ENCODE measurements at regions not wholly inside any gene's neighbourhood (a gene's known extent, or its start where the extent isn't known, plus 50 kb on each side); places are given as distances from the start of the nearest gene placed in this dataset.
"Not testable (repeated sequence)": the region's sequence is repeated elsewhere in the genome, so short reads cannot be mapped to it uniquely, and the experiment has no call there.

- H3K9me1 ChIP-seq (ENCODE audit: insufficient read depth, low read length); H3K9me3 ChIP-seq (ENCODE audit: control insufficient read depth, insufficient read depth, low read length); H2AFZ ChIP-seq (replicated peaks; ENCODE audit: low read length, poor library complexity); H2BK15ac ChIP-seq (ENCODE audit: low read depth, low read length); H2BK20ac ChIP-seq (ENCODE audit: low read depth, low read length); H3K4me1 ChIP-seq (ENCODE audit: control insufficient read depth, insufficient read depth, low read length); DNase-seq; BruUV-seq (replicated peaks); H4K5ac ChIP-seq (ENCODE audit: low read depth, low read length); H3K36me3 ChIP-seq (ENCODE audit: control insufficient read depth, insufficient read depth, low read length); H3K56ac ChIP-seq (ENCODE audit: extremely low read depth, insufficient read depth, low read length); H3K9ac ChIP-seq (ENCODE audit: low read depth, low read length); intact Hi-C loops (cut with micrococcal nuclease); H4K91ac ChIP-seq (ENCODE audit: insufficient read depth, low read depth, low read length); H2AK5ac ChIP-seq (ENCODE audit: low read depth, low read length); H2BK5ac ChIP-seq (ENCODE audit: low read depth, low read length, poor library complexity, severe bottlenecking); H3K4ac ChIP-seq (ENCODE audit: low read depth, low read length); H4K8ac ChIP-seq (ENCODE audit: low read depth in 2 of 2, low read length in 2 of 2); POLR2A ChIA-PET (ENCODE audit: unreplicated experiment); H3K27me3 ChIP-seq (ENCODE audit: control insufficient read depth, insufficient read depth, low read length); dilution Hi-C loops (cut with HindIII; ENCODE audit: low sequenced_read_pairs, unreplicated experiment); H3K79me1 ChIP-seq (ENCODE audit: low read depth in 1 of 2, low read length in 2 of 2); H4K20me1 ChIP-seq (ENCODE audit: insufficient read depth, low read length); H3K27ac ChIP-seq (ENCODE audit: insufficient read depth, low read length); H2AK9ac ChIP-seq (replicated peaks; ENCODE audit: low read depth, low read length, poor library complexity); CTCF ChIA-PET; H3K18ac ChIP-seq (ENCODE audit: low read depth, low read length); H3K4me2 ChIP-seq (ENCODE audit: low read depth, low read length); H3K23ac ChIP-seq (ENCODE audit: low read depth, low read length); H3K4me3 ChIP-seq (ENCODE audit: insufficient read depth, low read depth, low read length); ATAC-seq (ENCODE audit: low read depth); H3K14ac ChIP-seq (replicated peaks; ENCODE audit: low read depth, low read length); H2BK120ac ChIP-seq (ENCODE audit: low read depth, low read length); in situ Hi-C loops (cut with MboI; ENCODE audit: low sequenced_read_pairs): not testable (repeated sequence)
- no CpG with 5 or more reads among the region's 1 CpG for WGBS, 2 experiments (ENCODE audit: extremely low coverage in 2 of 2, insufficient read length in 1 of 2)
Observed at GRCh38 chr2:111257607-111258006, 136.9 kb downstream of the BCL2L11 start.

- dilution Hi-C loops (cut with HindIII; ENCODE audit: low sequenced_read_pairs, unreplicated experiment); H4K20me1 ChIP-seq (ENCODE audit: insufficient read depth, low read length); H2BK120ac ChIP-seq (ENCODE audit: low read depth, low read length); H3K4me1 ChIP-seq (ENCODE audit: control insufficient read depth, insufficient read depth, low read length); BruUV-seq (replicated peaks); H3K9me3 ChIP-seq (ENCODE audit: control insufficient read depth, insufficient read depth, low read length); H4K91ac ChIP-seq (ENCODE audit: insufficient read depth, low read depth, low read length); H3K36me3 ChIP-seq (ENCODE audit: control insufficient read depth, insufficient read depth, low read length); intact Hi-C loops (cut with micrococcal nuclease); H4K5ac ChIP-seq (ENCODE audit: low read depth, low read length); H3K27me3 ChIP-seq (ENCODE audit: control insufficient read depth, insufficient read depth, low read length); ATAC-seq (ENCODE audit: low read depth); DNase-seq; H3K14ac ChIP-seq (replicated peaks; ENCODE audit: low read depth, low read length); H3K9me1 ChIP-seq (ENCODE audit: insufficient read depth, low read length); H2BK5ac ChIP-seq (ENCODE audit: low read depth, low read length, poor library complexity, severe bottlenecking); H2AK5ac ChIP-seq (ENCODE audit: low read depth, low read length); H3K18ac ChIP-seq (ENCODE audit: low read depth, low read length); H3K9ac ChIP-seq (ENCODE audit: low read depth, low read length); H3K23ac ChIP-seq (ENCODE audit: low read depth, low read length); POLR2A ChIA-PET (ENCODE audit: unreplicated experiment); CTCF ChIA-PET; H3K4ac ChIP-seq (ENCODE audit: low read depth, low read length); H2AFZ ChIP-seq (replicated peaks; ENCODE audit: low read length, poor library complexity); H2BK20ac ChIP-seq (ENCODE audit: low read depth, low read length); H3K56ac ChIP-seq (ENCODE audit: extremely low read depth, insufficient read depth, low read length); H4K8ac ChIP-seq (ENCODE audit: low read depth in 2 of 2, low read length in 2 of 2); in situ Hi-C loops (cut with MboI; ENCODE audit: low sequenced_read_pairs); H3K4me3 ChIP-seq (ENCODE audit: insufficient read depth, low read depth, low read length); H2BK15ac ChIP-seq (ENCODE audit: low read depth, low read length); H2AK9ac ChIP-seq (replicated peaks; ENCODE audit: low read depth, low read length, poor library complexity); H3K4me2 ChIP-seq (ENCODE audit: low read depth, low read length); H3K27ac ChIP-seq (ENCODE audit: insufficient read depth, low read length); H3K79me1 ChIP-seq (ENCODE audit: low read depth in 1 of 2, low read length in 2 of 2): not testable (repeated sequence)
- no CpG with 5 or more reads among the region's 1 CpG for WGBS, 2 experiments (ENCODE audit: extremely low coverage in 2 of 2, insufficient read length in 1 of 2)
Observed at GRCh38 chr2:111258318-111258717, 137.6 kb downstream of the BCL2L11 start.
